Midbrain (tissue), 1 donor: ENCODE measurements at regions not wholly inside any gene's neighbourhood (a gene's known extent, or its start where the extent isn't known, plus 50 kb on each side); places are given as distances from the start of the nearest gene placed in this dataset.
A peak's percentile ranks its signal among the peaks of the same experiment; 100 is the strongest.
"Not testable (repeated sequence)": the region's sequence is repeated elsewhere in the genome, so short reads cannot be mapped to it uniquely, and the experiment has no call there.

Source experiments
- DNase-seq: peaks from one replicate; lab custom pipeline; 2025; lab: John Stamatoyannopoulos, UW

DNA sequence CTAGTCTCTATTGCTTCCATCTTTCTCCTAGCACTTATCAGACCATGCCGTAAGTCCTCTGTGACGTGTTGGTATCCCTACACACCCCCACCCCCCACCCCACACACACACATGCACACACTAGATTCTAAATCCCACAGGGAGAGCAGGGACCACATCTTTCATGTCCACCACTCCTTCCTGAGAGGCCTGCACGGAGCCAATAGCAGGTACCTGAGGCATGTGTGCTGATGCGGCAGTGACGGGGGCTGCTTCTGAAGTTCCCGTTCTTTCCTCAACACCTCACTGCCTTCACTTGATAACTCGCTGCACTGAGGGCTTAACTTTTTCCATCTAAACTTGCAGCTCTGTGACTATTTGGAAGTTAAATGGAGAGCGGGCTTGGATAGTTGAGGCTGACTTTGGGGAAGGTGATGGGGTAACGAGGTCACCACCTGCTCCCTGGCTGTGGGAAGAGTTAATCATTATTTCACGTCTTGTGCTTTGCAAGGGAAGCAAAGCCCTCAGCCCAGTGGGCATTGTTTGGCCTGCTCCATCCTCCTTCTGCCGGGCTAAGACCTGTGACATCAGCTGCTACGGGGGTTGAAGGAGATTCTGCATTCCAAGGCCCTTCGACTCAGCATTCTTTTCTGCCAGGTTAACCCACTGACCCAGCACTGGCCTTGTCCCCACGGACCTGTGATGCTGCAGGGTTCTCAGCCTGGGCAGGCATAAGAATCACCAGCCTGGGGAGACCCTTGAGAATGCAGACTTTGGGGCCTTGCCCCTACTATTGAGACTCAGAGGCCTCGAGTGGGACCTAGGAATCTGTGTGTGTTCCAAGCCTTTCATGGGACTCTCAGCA is 187.8 kb downstream of the ANKRD60 start:
- no peak for DNase-seq

GRCh38 chr20:58039274-58040092 is 189.0 kb downstream of the ANKRD60 start:
- peak; percentile 5 for DNase-seq

GRCh38 chr20:58038123-58038654 is 190.3 kb downstream of the ANKRD60 start:
- DNase-seq = no peak

- no peak for DNase-seq
Observed at GRCh38 chr20:58037631-58038030, 190.8 kb downstream of the ANKRD60 start.

GRCh38 chr20:58033026-58033536 is 195.4 kb downstream of the ANKRD60 start:
- no peak for DNase-seq

DNA sequence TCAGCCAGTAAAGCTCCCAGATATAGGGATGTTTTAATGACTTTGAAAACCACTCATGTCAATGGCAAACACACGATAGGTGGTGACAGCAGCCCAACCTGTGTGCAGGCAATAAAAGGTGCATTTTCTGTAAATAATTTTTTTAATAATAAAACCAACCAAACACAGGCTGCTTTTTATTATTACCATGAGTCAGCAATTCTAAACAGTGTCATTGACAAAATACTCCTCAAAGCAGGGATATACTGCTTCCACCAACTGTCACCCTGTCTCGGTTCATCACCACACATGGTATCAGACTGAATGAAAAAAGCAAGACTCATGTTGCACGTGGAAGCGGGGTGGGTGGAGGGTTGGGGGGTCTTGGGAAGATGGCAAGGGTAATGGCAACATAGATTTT is 195.9 kb downstream of the ANKRD60 start:
- DNase-seq = no peak

- not testable (repeated sequence) for DNase-seq
Observed at GRCh38 chr20:58031350-58031749, 197.1 kb downstream of the ANKRD60 start.

DNA sequence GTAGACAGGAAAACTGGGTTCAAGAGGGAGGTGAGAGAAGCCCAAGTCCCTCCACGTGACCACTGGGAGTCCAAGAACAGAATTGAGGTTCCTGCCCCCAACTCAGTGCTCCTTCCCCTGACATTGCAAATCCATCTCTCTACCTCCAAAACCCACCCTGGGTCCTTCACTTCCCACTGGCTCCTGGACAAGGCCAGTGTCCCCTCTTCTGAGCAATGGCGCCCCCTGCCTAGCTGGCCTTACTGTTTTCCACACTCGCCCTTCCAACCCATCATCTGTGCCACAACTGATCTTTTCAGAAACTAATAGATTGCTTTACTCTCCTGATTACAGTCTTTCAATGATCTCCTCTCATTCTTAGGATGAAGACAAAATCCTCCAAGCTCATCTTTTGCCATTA is 200.3 kb downstream of the ANKRD60 start:
- no peak for DNase-seq

GRCh38 chr20:58026361-58026760 is 202.1 kb downstream of the ANKRD60 start:
- DNase-seq = no peak

DNA sequence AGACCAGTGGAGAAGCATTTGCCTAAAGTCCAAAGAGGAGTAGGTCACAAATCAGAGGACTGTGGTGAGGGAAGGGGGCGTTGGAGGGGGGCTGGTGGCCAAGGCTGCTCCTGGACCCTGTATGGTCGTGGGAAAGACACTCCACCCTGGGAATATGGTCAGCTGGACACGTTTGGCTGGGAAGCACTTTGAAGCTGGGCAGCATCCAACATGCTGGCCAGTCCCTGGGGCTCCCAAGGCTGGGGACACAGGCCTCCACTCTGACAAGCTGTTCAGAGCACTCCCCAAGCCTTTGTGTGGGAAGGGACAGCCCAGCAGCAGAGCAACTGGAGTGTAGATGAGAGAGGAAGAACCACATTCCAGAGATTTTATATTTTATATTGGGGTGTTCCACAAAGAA is 203.2 kb downstream of the ANKRD60 start:
- DNase-seq = no peak

GRCh38 chr20:58024241-58024721 is 204.2 kb downstream of the ANKRD60 start:
- DNase-seq = no peak

DNA sequence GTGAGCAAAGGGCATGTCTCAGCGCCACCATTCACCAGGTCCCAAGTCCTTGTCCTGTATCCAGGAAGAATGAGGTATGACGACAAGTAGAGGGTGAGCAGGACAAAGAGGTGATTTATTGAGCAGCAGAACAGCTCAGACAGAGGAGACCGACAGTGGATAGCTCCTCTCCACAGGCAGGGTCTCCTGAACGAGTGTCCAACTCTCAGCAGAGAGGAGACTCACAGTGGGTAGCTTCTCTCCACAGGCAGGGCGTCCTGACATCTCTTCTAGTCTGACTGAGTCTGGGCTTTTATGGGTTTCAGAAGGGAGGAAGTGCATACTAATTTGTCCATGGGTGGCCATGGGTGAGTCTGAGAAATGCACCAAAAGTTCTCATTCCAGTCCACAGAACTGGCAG is 204.7 kb downstream of the ANKRD60 start:
- DNase-seq = no peak

- no peak for DNase-seq
Observed at GRCh38 chr20:58023346-58023745, 205.1 kb downstream of the ANKRD60 start.

- no peak for DNase-seq
Observed at GRCh38 chr20:58022711-58023110, 205.7 kb downstream of the ANKRD60 start.

DNA sequence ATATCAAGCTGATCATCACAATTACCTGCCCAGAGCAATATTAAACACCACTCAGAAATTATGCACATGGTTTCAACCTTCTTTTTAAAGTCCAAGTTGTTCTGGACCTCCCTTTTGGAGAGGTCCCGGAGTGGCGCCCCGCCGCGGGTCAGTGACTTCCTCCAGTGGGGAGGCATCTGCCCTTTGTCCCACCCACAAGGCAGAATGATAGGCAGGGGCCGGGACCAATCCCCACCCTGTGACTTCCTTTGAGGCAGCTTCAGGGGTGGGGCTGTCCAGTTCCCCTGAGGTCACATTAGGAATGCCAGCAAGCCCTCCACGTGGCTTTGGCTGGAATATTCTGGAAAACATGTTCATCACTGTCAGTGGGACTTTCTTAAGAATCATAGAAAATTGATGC is 207.0 kb downstream of the ANKRD60 start:
- DNase-seq = no peak

- no peak for DNase-seq
Observed at GRCh38 chr20:58020656-58021454, 207.6 kb downstream of the ANKRD60 start.

DNA sequence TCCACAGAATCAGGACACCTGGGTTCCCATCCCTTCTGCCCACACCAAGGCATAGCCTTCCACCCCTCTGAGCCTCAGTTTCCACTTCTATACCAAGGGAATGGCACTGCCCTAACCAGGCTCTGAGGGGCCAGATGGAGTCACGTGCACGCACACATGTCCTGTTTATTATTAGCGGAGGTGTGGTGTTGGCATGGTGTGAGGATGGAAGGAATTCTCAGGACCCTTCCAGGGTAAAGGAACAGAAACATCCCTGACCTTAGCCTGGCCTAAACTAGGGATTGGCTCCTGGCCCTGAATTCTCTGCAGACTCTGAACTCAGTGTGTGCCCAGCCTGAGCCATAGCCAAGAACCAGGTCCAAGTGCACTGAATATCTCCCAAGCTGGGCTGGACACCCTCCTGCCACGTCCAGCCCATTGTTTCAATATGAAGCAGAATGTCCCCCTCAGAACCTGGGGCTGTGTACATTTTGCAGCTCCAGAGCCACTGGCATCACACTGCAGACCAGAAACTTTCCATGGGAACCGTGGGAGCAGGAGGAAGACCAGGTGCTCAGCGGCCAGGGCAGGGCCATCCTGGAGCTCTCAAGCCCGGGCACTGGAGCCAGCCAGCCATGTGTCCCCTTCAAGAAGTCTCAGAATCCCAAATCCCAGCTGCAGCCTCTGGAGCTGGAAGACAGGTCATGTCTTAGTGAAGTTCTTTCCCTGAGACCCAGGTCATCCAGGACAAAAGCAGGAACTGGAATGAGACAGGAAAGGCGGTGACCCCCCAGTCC is 208.4 kb downstream of the ANKRD60 start:
- peak; percentile 35 for DNase-seq

DNA sequence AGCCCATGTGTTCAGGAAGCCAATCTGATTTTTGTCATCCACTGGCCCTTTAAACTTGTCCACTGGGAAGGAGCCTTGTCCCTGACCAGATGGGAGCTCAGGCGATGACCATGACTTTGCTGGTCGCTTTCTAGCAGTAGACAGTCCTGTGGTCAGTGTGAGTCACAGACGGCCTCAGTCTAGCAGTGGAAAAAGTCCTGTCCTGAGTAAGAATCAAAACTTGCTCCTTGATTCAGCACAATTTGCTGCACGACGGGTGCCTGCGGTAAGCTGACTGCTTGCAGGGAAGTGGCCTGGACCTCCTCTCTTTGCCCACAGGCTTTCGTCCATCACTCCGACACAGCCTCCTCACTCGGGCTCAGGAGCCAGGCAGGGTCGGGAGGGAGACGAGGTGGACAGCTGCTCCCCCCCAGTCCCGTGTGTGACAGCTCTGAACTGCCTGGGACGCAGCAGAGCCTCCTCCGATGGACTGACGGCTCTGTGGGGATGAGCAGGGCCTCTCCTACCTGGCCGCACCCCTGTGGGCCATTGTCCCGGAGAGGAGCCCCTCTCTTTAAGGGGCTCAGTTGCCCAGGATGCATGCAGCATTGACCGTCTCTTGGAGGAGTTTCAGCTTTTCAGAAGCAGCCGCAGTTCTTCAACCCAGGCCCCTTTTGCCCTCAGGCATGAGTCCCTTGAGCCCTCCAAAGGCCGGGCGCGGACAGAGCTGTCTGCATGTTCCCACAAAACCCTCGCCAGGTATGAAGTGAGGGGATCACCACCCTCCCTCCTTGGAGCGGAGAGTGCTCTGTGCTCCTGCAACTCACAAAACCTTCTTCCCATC is 209.2 kb downstream of the ANKRD60 start:
- no peak for DNase-seq

GRCh38 chr20:58018590-58018989 is 209.9 kb downstream of the ANKRD60 start:
- DNase-seq = no peak

- DNase-seq = no peak
Observed at GRCh38 chr20:58017970-58018530, 210.4 kb downstream of the ANKRD60 start.
